ENCODE measurements at regions not wholly inside any gene's neighbourhood (a gene's known extent, or its start where the extent isn't known, plus 50 kb on each side); places are given as distances from the start of the nearest gene placed in this dataset.

DNA sequence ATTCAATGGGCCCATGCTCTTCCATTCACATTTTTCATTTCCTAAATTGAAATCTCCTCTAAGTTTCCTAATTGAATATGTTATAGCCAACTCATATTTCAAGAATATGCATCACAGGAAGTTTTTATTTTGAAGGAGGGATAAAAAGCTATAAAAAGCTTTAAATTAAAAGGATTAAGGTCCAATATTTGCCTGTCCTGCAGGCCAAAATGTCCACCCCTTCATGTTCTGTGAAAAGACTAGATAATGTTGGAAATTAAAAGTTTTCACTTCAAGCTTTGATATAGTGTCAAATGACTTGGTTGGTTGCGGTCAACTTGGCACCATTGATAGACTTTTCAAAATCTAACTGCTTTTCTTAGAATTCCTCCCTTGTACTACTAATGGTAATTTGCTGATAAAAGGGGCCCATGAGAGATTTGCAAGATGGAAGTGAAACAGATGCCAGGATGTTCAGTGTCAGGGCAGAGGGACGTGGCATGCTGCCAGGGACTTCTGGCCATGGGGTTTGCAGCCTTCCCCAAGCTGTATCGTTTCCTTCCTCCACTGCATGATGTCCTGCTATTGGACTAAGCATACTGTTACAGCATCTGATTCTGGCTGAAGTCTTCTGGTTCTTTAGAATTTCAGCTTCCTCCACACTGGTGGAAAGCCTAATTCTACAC, 547.3 kb upstream of the MIR17HG start:
- DNase-seq (ENCODE audit: low spot score) (no peak), ATAC-seq (no peak)
- H3K4me3 Mint-ChIP-seq = no peak overlapping the region
- CTCF ChIA-PET = no interaction called here
- H3K27me3 Mint-ChIP-seq (ENCODE audit: low read depth) = no peaks in the 10 kb centered on the region
- no peaks in the 10 kb centered on the region for H3K36me3 Mint-ChIP-seq
- H3K4me1 Mint-ChIP-seq = peaks cover 9% of the 10 kb centered on the region; the same call in 1 of the 2 replicates
- no peaks in the 10 kb centered on the region for H3K9me3 Mint-ChIP-seq
- TF ChIP-seq FOXJ3 (CRISPR knock-in tag; IDR thresholded peaks at IDR 0.05; ENCODE audit: borderline replicate concordance) (no peak), ZBTB21 (CRISPR knock-in tag; IDR thresholded peaks at IDR 0.05; ENCODE audit: borderline replicate concordance) (no peak), ZNF232 (CRISPR knock-in tag; IDR thresholded peaks at IDR 0.05) (no peak)
- TF ChIP-seq, protein P1, sequence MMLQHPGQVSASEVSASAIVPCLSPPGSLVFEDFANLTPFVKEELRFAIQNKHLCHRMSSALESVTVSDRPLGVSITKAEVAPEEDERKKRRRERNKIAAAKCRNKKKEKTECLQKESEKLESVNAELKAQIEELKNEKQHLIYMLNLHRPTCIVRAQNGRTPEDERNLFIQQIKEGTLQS (CRISPR knock-in tag; conservative IDR thresholded peaks at IDR 0.05) = no peak
- TF ChIP-seq, protein P2, sequence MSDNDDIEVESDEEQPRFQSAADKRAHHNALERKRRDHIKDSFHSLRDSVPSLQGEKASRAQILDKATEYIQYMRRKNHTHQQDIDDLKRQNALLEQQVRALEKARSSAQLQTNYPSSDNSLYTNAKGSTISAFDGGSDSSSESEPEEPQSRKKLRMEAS (CRISPR knock-in tag; IDR thresholded peaks at IDR 0.05) = no peak
- TF ChIP-seq, protein P3, sequence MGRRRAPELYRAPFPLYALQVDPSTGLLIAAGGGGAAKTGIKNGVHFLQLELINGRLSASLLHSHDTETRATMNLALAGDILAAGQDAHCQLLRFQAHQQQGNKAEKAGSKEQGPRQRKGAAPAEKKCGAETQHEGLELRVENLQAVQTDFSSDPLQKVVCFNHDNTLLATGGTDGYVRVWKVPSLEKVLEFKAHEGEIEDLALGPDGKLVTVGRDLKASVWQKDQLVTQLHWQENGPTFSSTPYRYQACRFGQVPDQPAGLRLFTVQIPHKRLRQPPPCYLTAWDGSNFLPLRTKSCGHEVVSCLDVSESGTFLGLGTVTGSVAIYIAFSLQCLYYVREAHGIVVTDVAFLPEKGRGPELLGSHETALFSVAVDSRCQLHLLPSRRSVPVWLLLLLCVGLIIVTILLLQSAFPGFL (CRISPR knock-in tag; IDR thresholded peaks at IDR 0.05; ENCODE audit: borderline replicate concordance) = no peak
- TF ChIP-seq, protein P4, sequence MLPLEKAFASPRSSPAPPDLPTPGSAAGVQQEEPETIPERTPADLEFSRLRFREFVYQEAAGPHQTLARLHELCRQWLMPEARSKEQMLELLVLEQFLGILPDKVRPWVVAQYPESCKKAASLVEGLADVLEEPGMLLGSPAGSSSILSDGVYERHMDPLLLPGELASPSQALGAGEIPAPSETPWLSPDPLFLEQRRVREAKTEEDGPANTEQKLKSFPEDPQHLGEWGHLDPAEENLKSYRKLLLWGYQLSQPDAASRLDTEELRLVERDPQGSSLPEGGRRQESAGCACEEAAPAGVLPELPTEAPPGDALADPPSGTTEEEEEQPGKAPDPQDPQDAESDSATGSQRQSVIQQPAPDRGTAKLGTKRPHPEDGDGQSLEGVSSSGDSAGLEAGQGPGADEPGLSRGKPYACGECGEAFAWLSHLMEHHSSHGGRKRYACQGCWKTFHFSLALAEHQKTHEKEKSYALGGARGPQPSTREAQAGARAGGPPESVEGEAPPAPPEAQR (CRISPR knock-in tag; IDR thresholded peaks at IDR 0.05) = no peak
- POLR2A ChIA-PET = no interaction called here
- H3K27ac Mint-ChIP-seq = no peak overlapping the region

DNA sequence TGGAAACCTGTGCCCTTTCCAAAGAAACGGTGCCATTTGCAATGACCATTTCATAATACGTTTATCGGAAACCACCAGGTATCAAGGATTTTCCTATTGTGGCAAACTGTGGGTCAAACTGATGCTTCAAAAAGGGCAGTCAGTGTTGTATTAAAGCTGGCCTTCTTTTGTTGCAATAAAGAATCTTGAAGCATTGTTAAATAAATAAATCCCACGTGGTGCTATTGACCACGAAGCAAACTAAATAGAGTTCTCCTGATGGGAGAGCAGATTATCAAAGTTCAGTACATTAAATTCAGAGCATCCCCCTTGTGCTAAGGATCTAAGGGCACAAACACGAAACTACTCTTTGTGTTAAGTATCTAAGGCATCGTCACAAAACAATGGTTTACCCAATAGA, 545.9 kb upstream of the MIR17HG start:
- Mint-ChIP-seq H3K27ac (no peak overlapping the region), H3K9me3 (no peaks in the 10 kb centered on the region), H3K27me3 (ENCODE audit: low read depth) (no peaks in the 10 kb centered on the region), H3K36me3 (no peaks in the 10 kb centered on the region), H3K4me3 (no peak overlapping the region), H3K4me1 (peaks cover 9% of the 10 kb centered on the region; the same call in 1 of the 2 replicates)
- TF ChIP-seq TCF7 (CRISPR knock-in tag; IDR thresholded peaks at IDR 0.05; ENCODE audit: low read depth) (no peak), ZBTB21 (CRISPR knock-in tag; IDR thresholded peaks at IDR 0.05; ENCODE audit: borderline replicate concordance) (no peak), SP1 (CRISPR knock-in tag; conservative IDR thresholded peaks at IDR 0.05) (no peak), CREB1 (CRISPR knock-in tag; IDR thresholded peaks at IDR 0.05) (no peak), ZNF416 (CRISPR knock-in tag; IDR thresholded peaks at IDR 0.05) (no peak)
- TF ChIP-seq, protein P5, sequence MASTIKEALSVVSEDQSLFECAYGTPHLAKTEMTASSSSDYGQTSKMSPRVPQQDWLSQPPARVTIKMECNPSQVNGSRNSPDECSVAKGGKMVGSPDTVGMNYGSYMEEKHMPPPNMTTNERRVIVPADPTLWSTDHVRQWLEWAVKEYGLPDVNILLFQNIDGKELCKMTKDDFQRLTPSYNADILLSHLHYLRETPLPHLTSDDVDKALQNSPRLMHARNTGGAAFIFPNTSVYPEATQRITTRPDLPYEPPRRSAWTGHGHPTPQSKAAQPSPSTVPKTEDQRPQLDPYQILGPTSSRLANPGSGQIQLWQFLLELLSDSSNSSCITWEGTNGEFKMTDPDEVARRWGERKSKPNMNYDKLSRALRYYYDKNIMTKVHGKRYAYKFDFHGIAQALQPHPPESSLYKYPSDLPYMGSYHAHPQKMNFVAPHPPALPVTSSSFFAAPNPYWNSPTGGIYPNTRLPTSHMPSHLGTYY (CRISPR knock-in tag; IDR thresholded peaks at IDR 0.05) = no peak
- no peak for DNase-seq (ENCODE audit: low spot score)
- ChIA-PET CTCF (no interaction called here), POLR2A (no interaction called here)
- ATAC-seq = no peak

GRCh38 chr13:90803210-90803609, 544.3 kb upstream of the MIR17HG start:
- TF ChIP-seq, protein P6, sequence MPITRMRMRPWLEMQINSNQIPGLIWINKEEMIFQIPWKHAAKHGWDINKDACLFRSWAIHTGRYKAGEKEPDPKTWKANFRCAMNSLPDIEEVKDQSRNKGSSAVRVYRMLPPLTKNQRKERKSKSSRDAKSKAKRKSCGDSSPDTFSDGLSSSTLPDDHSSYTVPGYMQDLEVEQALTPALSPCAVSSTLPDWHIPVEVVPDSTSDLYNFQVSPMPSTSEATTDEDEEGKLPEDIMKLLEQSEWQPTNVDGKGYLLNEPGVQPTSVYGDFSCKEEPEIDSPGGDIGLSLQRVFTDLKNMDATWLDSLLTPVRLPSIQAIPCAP (CRISPR knock-in tag; IDR thresholded peaks at IDR 0.05) = no peak
- TF ChIP-seq IRF2 (CRISPR knock-in tag; IDR thresholded peaks at IDR 0.05; ENCODE audit: borderline replicate concordance, low read depth) (no peak), FOXP1 (CRISPR knock-in tag; IDR thresholded peaks at IDR 0.05; ENCODE audit: borderline replicate concordance) (no peak), GTF2I (CRISPR knock-in tag; conservative IDR thresholded peaks at IDR 0.05) (no peak), GRHL2 (CRISPR knock-in tag; IDR thresholded peaks at IDR 0.05; ENCODE audit: insufficient replicate concordance, severe bottlenecking) (no peak), TEAD1 (CRISPR knock-in tag; IDR thresholded peaks at IDR 0.05) (no peak)
- Mint-ChIP-seq H3K27me3 (ENCODE audit: low read depth) (no peaks in the 10 kb centered on the region), H3K4me3 (no peak overlapping the region), H3K36me3 (no peaks in the 10 kb centered on the region), H3K9me3 (peaks cover 3% of the 10 kb centered on the region), H3K4me1 (peaks cover 5% of the 10 kb centered on the region; the same call in 1 of the 2 replicates), H3K27ac (no peak overlapping the region)
- DNase-seq (ENCODE audit: low spot score) = no peak
- no peak for ATAC-seq
- ChIA-PET CTCF (no interaction called here), POLR2A (no interaction called here)
